GM23338 (cell line): ENCODE measurements at regions not wholly inside any gene's neighbourhood (a gene's known extent, or its start where the extent isn't known, plus 50 kb on each side); places are given as distances from the start of the nearest gene placed in this dataset.

Experiments
- ATAC-seq: fragments of 200-7000 bp; cut with Tn5 transposase; 3 replicates; pipeline ENCODE4 v1.9.1; 2020
- DNase-seq: peaks from one replicate; pipeline ENCODE4 v3.0.0-alpha.2; 2015; ENCODE audit warnings: low spot score
- H2AFZ ChIP-seq: fragments of 200-600 bp; sonication (generic); 2 replicates; pipeline ENCODE4 v1.8.0; 2016; ENCODE audit warnings: antibody characterized with exemption, mild to moderate bottlenecking, moderate library complexity
- H3F3A ChIP-seq: fragments of 200-600 bp; sonication (generic); replicated peaks from 2 replicates; pipeline ENCODE4 v1.8.0; 2017; ENCODE audit warnings: antibody characterized with exemption, mixed run types, low read depth
- H3K27ac ChIP-seq: fragments of 200-600 bp; sonication (generic); 2 replicates; pipeline ENCODE4 v1.6.1; 2016; ENCODE audit warnings: low read depth
- H3K27me3 ChIP-seq: fragments of 200-600 bp; sonication (generic); 2 replicates; pipeline ENCODE4 v1.8.0; 2016; ENCODE audit warnings: mild to moderate bottlenecking, mixed run types, moderate library complexity; ENCODE audit not compliant: insufficient read depth
- H3K36me3 ChIP-seq: fragments of 200-600 bp; sonication (generic); 2 replicates; pipeline ENCODE4 v1.8.0; 2016; ENCODE audit warnings: mild to moderate bottlenecking; ENCODE audit not compliant: insufficient read depth
- H3K4me1 ChIP-seq: fragments of 200-600 bp; sonication (generic); 2 replicates; pipeline ENCODE4 v1.8.0; 2016; ENCODE audit warnings: mild to moderate bottlenecking, moderate library complexity; ENCODE audit not compliant: insufficient read depth
- H3K4me2 ChIP-seq: fragments of 200-600 bp; sonication (generic); 2 replicates; pipeline ENCODE4 v1.7.1; 2017; ENCODE audit warnings: mixed run types
- H3K4me3 ChIP-seq: fragments of 200-600 bp; sonication (generic); 2 replicates; pipeline ENCODE4 v1.6.1; 2016; ENCODE audit warnings: mixed run types
- H3K79me2 ChIP-seq: fragments of 200-600 bp; sonication (generic); replicated peaks from 2 replicates; pipeline ENCODE4 v1.8.0; 2017; ENCODE audit warnings: mild to moderate bottlenecking; ENCODE audit not compliant: insufficient read depth
- H3K9me2 ChIP-seq: fragments of 200-600 bp; sonication (generic); 2 replicates; pipeline ENCODE4 v1.8.0; 2017; ENCODE audit not compliant: insufficient read depth
- H4K20me1 ChIP-seq: fragments of 200-600 bp; sonication (generic); replicated peaks from 2 replicates; pipeline ENCODE4 v1.8.0; 2017; ENCODE audit warnings: mild to moderate bottlenecking; ENCODE audit not compliant: insufficient read depth
- H3K27ac Mint-ChIP-seq: 2 replicates; pipeline ENCODE4 v1.8.0; 2020; ENCODE audit warnings: inconsistent platforms, mild to moderate bottlenecking, moderate library complexity, mixed read lengths
- H3K27me3 Mint-ChIP-seq: 3 replicates; pipeline ENCODE4 v1.8.0; 2022; ENCODE audit warnings: low read depth, mild to moderate bottlenecking, moderate library complexity, mixed read lengths, inconsistent platforms; ENCODE audit not compliant: insufficient read depth, poor library complexity
- H3K36me3 Mint-ChIP-seq: 3 replicates; pipeline ENCODE4 v1.8.0; 2021; ENCODE audit warnings: low read depth, mild to moderate bottlenecking, inconsistent platforms, moderate library complexity, mixed read lengths
- H3K4me1 Mint-ChIP-seq: 3 replicates; pipeline ENCODE4 v1.8.0; 2020; ENCODE audit warnings: mild to moderate bottlenecking, inconsistent platforms, mixed read lengths
- H3K4me3 Mint-ChIP-seq: 3 replicates; pipeline ENCODE4 v1.8.0; 2021; ENCODE audit warnings: moderate library complexity, mild to moderate bottlenecking, inconsistent platforms, mixed read lengths
- H3K9me3 Mint-ChIP-seq: 3 replicates; pipeline ENCODE4 v1.8.0; 2020; ENCODE audit warnings: moderate library complexity, mild to moderate bottlenecking, inconsistent platforms, mixed read lengths
- CREB1 ChIP-seq: fragments of 250-450 bp; sonication (Bioruptor Pico); IDR thresholded peaks from 2 replicates; pipeline ENCODE4 v1.5.0; 2020; ENCODE audit warnings: low read depth, mild to moderate bottlenecking, moderate library complexity
- CTCF ChIP-seq, 2 experiments: fragments of 200-600 bp in 1 of 2; sonication (generic) in 1 of 2; conservative IDR thresholded peaks; 2 replicates each; pipeline versions ENCODE4 v1.5.1 to v1.6.1; 2016 to 2017; ENCODE audit warnings: antibody characterized with exemption in 2 of 2, low read depth in 2 of 2, mild to moderate bottlenecking in 2 of 2, moderate library complexity in 1 of 2
- ETS1 ChIP-seq: IDR thresholded peaks from 2 replicates; pipeline ENCODE4 v1.6.1; 2016; ENCODE audit warnings: antibody characterized with exemption
- EZH2 ChIP-seq: fragments of 200-600 bp; sonication (generic); IDR thresholded peaks from one replicate; pipeline ENCODE4 v1.8.0; 2017; ENCODE audit warnings: antibody characterized with exemption, mild to moderate bottlenecking, low read depth; ENCODE audit not compliant: unreplicated experiment
- EZH2phosphoT487 ChIP-seq: fragments of 200-600 bp; sonication (generic); IDR thresholded peaks from one replicate; pipeline ENCODE4 v1.8.1; 2018; ENCODE audit warnings: antibody characterized with exemption; ENCODE audit not compliant: unreplicated experiment
- JUNB ChIP-seq: IDR thresholded peaks from one replicate; pipeline ENCODE4 v1.6.1; 2016; ENCODE audit warnings: antibody characterized with exemption; ENCODE audit not compliant: unreplicated experiment
- NANOG ChIP-seq: IDR thresholded peaks from 2 replicates; pipeline ENCODE4 v1.6.1; 2016; ENCODE audit warnings: antibody characterized with exemption, borderline replicate concordance
- POLR2AphosphoS5 ChIP-seq: IDR thresholded peaks from 2 replicates; pipeline ENCODE4 v1.6.1; 2016; ENCODE audit warnings: antibody characterized with exemption, low read depth
- REST ChIP-seq: IDR thresholded peaks from one replicate; pipeline ENCODE4 v1.6.1; 2018; ENCODE audit warnings: antibody characterized with exemption; ENCODE audit not compliant: unreplicated experiment
- STAT1 ChIP-seq: IDR thresholded peaks from one replicate; pipeline ENCODE4 v1.6.1; 2016; ENCODE audit warnings: antibody characterized with exemption; ENCODE audit not compliant: unreplicated experiment
- ZNF114 ChIP-seq: fragments of 250-450 bp; sonication (Bioruptor Pico); IDR thresholded peaks from 2 replicates; pipeline ENCODE4 v1.5.0; 2020; ENCODE audit warnings: mild to moderate bottlenecking, moderate library complexity
- ZNF331 ChIP-seq: fragments of 250-450 bp; sonication (Bioruptor Pico); IDR thresholded peaks from 2 replicates; pipeline ENCODE4 v1.5.0; 2020; ENCODE audit warnings: low read depth, mild to moderate bottlenecking, moderate library complexity
- ZNF462 ChIP-seq: fragments of 250-450 bp; sonication (Bioruptor Pico); IDR thresholded peaks from 2 replicates; pipeline ENCODE4 v1.5.0; 2020; ENCODE audit warnings: mild to moderate bottlenecking, moderate library complexity

GRCh38 chr5:90174236-90174635 is 235.3 kb downstream of the CETN3 start:
- TF ChIP-seq STAT1 (no peak), ZNF331 (CRISPR knock-in tag) (no peak), CTCF (conservative IDR thresholded peaks at IDR 0.05; ENCODE audit: low read depth in 2 of 2) (no peak), JUNB (no peak), NANOG (no peak), ZNF462 (CRISPR knock-in tag) (no peak), REST (no peak), ETS1 (no peak), CREB1 (CRISPR knock-in tag) (no peak), EZH2 (no peak), POLR2AphosphoS5 (no peak), ZNF114 (no peak), EZH2phosphoT487 (no peak)
- no peak overlapping the region for H3K4me3 ChIP-seq
- no peaks in the 10 kb centered on the region; the same call in 2 of the 3 replicates for H3K36me3 Mint-ChIP-seq
- no peaks in the 10 kb centered on the region for H3F3A ChIP-seq
- H3K9me3 Mint-ChIP-seq: peaks cover 8% of the 10 kb centered on the region
- H2AFZ ChIP-seq: no peak overlapping the region
- no peaks in the 10 kb centered on the region for H3K79me2 ChIP-seq
- DNase-seq (no peak), ATAC-seq (no peak)
- H3K27ac Mint-ChIP-seq: no peak overlapping the region
- no peaks in the 10 kb centered on the region for H3K4me1 Mint-ChIP-seq
- no peaks in the 10 kb centered on the region for H3K4me1 ChIP-seq
- no peak overlapping the region for H3K4me3 Mint-ChIP-seq
- H3K4me2 ChIP-seq: no peak overlapping the region
- H3K27me3 ChIP-seq: no peaks in the 10 kb centered on the region
- no peaks in the 10 kb centered on the region for H3K36me3 ChIP-seq
- H3K9me2 ChIP-seq: no peaks in the 10 kb centered on the region
- H4K20me1 ChIP-seq: no peaks in the 10 kb centered on the region
- no peaks in the 10 kb centered on the region for H3K27me3 Mint-ChIP-seq
- H3K27ac ChIP-seq: no peak overlapping the region
